ENCODE measurements at regions not wholly inside any gene's neighbourhood (a gene's known extent, or its start where the extent isn't known, plus 50 kb on each side); places are given as distances from the start of the nearest gene placed in this dataset.
"Not testable (repeated sequence)": the region's sequence is repeated elsewhere in the genome, so short reads cannot be mapped to it uniquely, and the experiment has no call there.

DNA sequence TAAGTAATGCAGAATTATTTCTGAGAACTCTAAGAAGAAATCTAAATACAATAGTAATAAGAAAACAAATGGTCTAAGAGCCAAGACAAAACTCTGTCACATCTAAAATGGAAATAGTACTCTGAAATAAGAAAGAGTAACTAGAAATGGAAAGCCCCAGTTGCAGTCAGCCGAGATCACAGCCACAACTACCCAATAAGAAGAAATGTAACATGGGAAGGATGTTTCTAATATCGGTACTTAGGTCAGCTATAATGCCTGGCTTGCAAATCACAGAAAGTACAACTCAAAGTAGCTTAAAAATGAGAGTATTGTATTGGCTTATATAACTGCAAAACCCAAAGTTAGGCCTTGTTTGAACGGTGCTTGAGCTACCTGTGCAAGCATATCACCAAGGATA, 58.6 kb upstream of the USP25 start:
- no peaks in the 10 kb centered on the region for H3K27me3 Mint-ChIP-seq (ENCODE audit: unreplicated experiment)
- H3K4me3 Mint-ChIP-seq (ENCODE audit: unreplicated experiment) = no peak overlapping the region
- no peaks in the 10 kb centered on the region for H3K36me3 Mint-ChIP-seq (ENCODE audit: unreplicated experiment)
- no peak for DNase-seq (ENCODE audit: extremely low spot score, unreplicated experiment)
- H3K9me3 Mint-ChIP-seq (ENCODE audit: unreplicated experiment) = no peaks in the 10 kb centered on the region
- H3K4me1 Mint-ChIP-seq (ENCODE audit: unreplicated experiment) = peaks cover 4% of the 10 kb centered on the region
- no peak overlapping the region for H3K27ac Mint-ChIP-seq (ENCODE audit: unreplicated experiment)
- TF ChIP-seq, protein P1, sequence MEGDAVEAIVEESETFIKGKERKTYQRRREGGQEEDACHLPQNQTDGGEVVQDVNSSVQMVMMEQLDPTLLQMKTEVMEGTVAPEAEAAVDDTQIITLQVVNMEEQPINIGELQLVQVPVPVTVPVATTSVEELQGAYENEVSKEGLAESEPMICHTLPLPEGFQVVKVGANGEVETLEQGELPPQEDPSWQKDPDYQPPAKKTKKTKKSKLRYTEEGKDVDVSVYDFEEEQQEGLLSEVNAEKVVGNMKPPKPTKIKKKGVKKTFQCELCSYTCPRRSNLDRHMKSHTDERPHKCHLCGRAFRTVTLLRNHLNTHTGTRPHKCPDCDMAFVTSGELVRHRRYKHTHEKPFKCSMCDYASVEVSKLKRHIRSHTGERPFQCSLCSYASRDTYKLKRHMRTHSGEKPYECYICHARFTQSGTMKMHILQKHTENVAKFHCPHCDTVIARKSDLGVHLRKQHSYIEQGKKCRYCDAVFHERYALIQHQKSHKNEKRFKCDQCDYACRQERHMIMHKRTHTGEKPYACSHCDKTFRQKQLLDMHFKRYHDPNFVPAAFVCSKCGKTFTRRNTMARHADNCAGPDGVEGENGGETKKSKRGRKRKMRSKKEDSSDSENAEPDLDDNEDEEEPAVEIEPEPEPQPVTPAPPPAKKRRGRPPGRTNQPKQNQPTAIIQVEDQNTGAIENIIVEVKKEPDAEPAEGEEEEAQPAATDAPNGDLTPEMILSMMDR (IDR thresholded peaks at IDR 0.05) = no peak

DNA sequence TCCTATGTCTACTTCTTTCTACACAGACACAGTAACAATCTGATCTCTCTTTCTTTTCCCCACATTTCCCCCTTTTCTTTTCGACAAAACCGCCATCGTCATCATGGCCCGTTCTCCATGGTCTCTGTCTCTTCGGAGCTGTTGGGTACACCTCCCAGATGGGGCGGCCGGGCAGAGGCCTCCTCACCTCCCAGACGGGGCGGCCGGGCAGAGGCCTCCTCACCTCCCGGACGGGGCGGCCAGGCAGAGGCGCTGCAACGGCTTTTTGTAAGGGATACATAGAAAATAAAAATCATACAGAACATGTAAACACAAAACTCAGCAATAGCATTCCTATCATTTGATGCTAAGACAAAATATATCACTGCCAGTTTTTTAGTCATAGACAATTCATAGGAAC, 57.2 kb upstream of the USP25 start:
- H3K9me3 Mint-ChIP-seq (ENCODE audit: unreplicated experiment); H3K27ac Mint-ChIP-seq (ENCODE audit: unreplicated experiment); H3K4me1 Mint-ChIP-seq (ENCODE audit: unreplicated experiment); H3K4me3 Mint-ChIP-seq (ENCODE audit: unreplicated experiment); H3K27me3 Mint-ChIP-seq (ENCODE audit: unreplicated experiment); DNase-seq (ENCODE audit: extremely low spot score, unreplicated experiment); H3K36me3 Mint-ChIP-seq (ENCODE audit: unreplicated experiment): not testable (repeated sequence)

DNA sequence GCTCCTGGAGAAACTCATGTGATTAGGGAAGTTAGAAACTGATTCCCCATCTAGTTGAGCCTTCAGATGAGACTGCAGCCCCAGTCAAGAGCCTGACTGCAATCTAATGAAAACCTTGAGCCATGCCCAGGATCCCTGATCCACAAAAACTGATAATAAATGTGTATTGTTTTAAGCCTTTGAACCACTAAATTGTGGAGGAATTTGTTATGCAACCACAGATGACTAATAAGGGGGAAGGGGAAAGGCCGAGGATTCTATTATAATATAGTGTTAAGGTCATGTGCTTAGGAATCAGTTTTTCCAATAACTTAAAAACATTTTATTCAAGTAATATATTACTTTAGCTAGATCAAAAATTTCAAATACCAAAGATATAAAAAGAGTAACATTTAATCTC, 52.8 kb upstream of the USP25 start:
- TF ChIP-seq, protein P1 (IDR thresholded peaks at IDR 0.05) = no peak
- Mint-ChIP-seq H3K27ac (ENCODE audit: unreplicated experiment) (no peak overlapping the region), H3K4me1 (ENCODE audit: unreplicated experiment) (no peaks in the 10 kb centered on the region), H3K4me3 (ENCODE audit: unreplicated experiment) (no peak overlapping the region), H3K9me3 (ENCODE audit: unreplicated experiment) (peaks cover 5% of the 10 kb centered on the region), H3K27me3 (ENCODE audit: unreplicated experiment) (no peaks in the 10 kb centered on the region), H3K36me3 (ENCODE audit: unreplicated experiment) (no peaks in the 10 kb centered on the region)
- no peak for DNase-seq (ENCODE audit: extremely low spot score, unreplicated experiment)

DNA sequence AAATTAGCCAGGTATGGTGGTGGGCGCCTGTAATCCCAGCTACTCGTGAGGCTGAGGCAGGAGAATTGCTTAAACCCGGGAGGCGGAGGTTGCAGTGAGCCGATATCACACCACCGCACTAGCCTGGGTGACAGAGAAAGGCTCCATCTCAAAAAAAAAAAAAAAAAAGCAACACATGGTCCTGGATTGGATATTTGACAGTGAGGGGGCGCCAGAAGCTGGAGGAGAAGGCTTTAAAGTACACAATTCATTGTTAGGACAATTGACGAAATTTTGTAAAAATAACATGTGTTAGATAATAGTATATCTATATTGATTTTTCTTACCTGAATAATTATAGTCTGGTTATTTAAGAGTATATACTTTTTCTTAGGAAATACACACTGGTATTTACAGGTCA, 50.2 kb upstream of the USP25 start:
- DNase-seq (ENCODE audit: extremely low spot score, unreplicated experiment) = no peak
- no peaks in the 10 kb centered on the region for H3K27me3 Mint-ChIP-seq (ENCODE audit: unreplicated experiment)

More for the DNA sequence above, 50.2 kb upstream of the USP25 start:
- Mint-ChIP-seq H3K27ac (ENCODE audit: unreplicated experiment) (no peak overlapping the region), H3K4me1 (ENCODE audit: unreplicated experiment) (peaks cover 9% of the 10 kb centered on the region), H3K9me3 (ENCODE audit: unreplicated experiment) (peaks cover 5% of the 10 kb centered on the region), H3K36me3 (ENCODE audit: unreplicated experiment) (no peaks in the 10 kb centered on the region), H3K4me3 (ENCODE audit: unreplicated experiment) (no peak overlapping the region)
- TF ChIP-seq, protein P1 (IDR thresholded peaks at IDR 0.05) = no peak
